Stimulated activated CD8-positive, alpha-beta memory T cell treated with anti-CD3 and anti-CD28 coated beads, Interleukin-4, amount 100 ng/mL, for 4 hours (primary cell): ENCODE measurements at regions not wholly inside any gene's neighbourhood (a gene's known extent, or its start where the extent isn't known, plus 50 kb on each side); places are given as distances from the start of the nearest gene placed in this dataset.

Experiments used
- DNase-seq, 2 donors: peaks; one replicate each; pipeline ENCODE4 v3.0.0-alpha.2; 2020; ENCODE audit warnings: low read depth in 2 of 2, low spot score in 1 of 2

DNA sequence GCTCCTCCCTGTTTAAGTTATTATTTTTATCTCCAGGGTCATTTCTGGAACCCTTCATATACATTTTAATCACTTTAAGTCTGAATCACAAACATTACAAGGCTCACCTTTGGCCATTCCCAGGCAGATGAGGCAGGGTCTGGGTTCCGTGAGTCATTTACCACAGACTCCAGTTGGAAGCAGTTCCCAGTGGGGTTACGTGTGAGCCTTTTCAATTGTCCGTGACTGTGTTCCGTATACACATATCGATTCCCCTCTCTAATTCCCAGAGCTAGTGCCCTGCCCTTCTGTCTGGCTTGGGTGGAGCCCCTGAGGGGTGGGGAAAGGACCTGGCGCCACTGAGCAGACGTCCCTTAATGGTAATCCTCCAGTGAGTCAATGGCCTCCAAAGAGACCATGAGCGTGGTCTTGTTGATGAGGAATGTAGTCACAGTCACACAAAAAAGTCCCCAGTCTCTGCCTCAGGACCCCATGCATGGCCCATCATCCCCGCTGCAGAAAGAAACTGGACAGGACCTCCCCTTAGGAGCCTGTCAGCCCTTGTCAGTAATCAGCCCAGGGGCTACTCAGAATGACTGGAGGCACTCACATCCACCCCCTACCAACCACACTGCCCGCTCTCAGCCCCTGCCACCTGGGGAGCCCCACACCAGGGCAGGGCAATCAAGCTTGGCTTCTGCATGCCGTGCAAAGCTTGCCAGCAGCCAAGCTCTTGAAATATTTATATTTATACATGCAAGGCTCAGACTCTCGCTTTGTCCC is 144.4 kb downstream of the ZIC5 start:
- no peak for DNase-seq

DNA sequence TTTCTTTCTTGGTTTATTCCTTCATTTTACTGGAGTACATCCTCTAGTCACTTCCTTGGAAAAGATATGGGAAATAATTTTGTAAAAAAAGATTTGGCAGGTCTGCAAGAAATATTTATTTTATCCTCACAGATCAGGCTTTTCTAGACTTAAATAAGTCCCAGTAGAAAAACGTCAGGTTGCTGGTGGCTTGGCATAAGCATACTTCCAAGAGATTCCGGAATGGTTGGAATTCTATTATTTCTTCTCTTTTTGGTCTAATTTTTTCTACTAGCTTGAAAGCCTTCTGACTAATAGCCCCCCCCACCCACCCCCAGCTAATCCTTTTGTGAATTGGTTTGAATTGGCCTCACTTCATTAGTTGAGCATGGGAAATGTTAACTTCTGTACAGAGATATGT is 147.6 kb downstream of the ZIC5 start:
- DNase-seq = no peak

DNA sequence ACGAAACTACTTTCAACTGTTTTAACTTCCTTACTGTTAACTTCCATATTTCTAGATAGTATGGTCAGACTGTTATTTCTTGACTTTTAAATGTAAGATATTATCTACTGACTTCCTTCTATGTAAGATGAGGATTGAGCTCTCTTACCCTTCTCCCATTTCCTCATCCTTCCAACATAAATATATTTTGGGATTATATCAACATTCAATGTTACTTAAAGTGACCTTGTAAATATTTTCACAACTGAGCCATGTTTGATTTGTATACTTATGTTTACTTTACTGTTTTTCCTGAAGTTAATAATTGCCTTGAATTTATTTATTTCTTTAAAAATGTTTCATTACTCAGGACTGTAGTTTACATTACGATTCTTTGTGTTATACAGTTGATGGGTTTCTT is 148.7 kb downstream of the ZIC5 start:
- DNase-seq = no peak

DNA sequence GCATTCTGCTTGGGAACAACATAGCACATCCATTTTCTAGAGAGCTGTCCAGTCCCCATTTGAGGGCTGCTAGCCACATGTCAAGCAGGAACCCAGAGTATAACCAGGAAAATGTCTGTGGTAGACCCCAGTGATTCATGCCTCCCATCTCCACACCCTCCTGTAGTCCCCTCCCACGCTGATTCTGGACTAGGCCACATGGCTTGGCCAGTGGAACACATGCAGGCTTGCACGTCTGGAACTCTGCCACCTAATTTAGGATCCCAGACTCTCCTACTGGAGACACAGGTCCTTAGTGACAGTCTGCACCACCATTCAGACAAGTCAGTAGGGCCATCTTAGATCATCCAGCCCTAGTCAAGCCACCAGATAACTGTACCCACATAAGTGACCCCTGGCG is 149.8 kb downstream of the ZIC5 start:
- DNase-seq = no peak

GRCh38 chr13:99819967-99820366 is 151.6 kb downstream of the ZIC5 start:
- no peak for DNase-seq

DNA sequence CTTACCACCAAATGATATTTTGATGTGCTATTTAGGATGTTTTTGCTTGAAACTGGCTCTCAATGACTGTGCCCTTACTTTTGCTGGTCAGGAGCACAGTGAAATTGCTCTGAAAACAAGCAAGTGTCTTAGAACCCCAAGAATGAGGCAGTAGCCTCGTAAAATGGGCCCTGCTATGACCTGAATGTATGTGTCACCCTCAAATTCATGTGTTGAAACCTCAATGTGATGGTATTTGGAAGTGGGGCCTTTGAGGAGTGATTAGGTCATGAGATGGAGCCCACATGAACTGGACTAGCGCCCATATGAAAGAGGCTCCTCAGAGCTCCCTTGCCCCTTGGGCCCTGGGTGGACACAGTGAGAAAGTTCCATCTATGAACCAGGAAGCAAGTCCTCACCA is 155.2 kb downstream of the ZIC5 start:
- DNase-seq = no peak

GRCh38 chr13:99813336-99814095 is 158.1 kb downstream of the ZIC5 start:
- no peak for DNase-seq

DNA sequence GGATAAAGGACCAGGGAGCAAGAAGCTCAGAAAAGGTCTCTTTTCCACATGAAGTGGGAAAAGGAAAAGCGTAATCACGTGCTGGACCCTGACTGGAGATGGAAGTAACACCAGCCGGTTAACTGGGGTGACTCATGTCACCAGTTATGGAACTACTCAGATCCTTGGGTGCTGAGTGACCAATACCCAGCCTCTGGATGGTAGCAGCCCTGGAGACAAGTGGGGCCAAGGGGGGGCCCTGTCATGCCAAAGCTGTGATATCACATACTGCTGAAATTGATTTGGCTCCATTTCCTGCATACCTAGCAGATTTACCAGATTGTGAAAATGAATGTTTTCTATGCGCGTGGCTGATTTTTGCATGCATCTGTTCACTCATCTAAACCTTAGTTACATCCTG is 158.9 kb downstream of the ZIC5 start:
- DNase-seq = no peak

- no peak for DNase-seq
Measured at GRCh38 chr13:99811067-99811700, 160.4 kb downstream of the ZIC5 start.

- no peak for DNase-seq
Measured at GRCh38 chr13:99809926-99810325, 161.6 kb downstream of the ZIC5 start.

DNA sequence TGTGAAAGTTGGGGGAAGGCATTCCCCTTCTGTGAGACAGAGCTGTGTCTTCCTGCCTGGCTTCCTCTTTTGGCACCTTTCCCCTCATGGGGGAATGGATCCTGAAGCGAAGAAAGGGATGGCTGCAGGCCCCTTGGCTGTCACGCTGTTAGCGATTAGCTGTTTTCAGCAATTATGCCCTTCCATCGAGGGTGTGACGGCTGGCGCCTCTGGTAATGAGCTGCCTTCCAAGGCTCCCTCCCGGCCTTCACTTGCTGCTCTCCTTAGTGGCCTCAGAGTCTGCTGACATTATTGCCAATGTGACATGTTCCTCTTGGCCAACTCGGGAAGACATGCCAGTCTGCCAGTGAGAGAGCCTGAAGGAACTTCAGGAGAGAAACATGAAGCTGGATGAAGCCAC is 162.1 kb downstream of the ZIC5 start:
- DNase-seq = no peak

DNA sequence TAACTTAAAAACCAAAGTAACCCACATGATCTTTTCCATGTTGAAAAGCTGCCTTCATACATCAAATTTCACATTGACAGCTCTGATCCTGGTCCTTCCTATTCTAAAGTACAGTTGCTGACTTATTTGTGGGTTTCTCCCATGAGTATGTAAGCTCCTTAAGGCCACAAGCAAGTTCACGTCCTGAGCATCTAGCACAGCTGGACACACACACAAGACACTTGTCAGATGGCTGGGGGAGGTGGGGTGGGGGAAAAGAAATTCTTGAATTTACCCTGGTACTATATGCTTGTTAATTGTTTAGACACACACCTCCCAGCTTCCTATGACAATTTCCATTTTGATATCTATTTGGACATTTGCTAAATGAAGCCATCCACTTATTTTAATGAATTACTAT is 162.8 kb downstream of the ZIC5 start:
- DNase-seq = no peak

GRCh38 chr13:99806671-99807070 is 164.9 kb downstream of the ZIC5 start:
- no peak for DNase-seq

GRCh38 chr13:99805361-99805760 is 166.2 kb downstream of the ZIC5 start:
- DNase-seq = no peak

DNA sequence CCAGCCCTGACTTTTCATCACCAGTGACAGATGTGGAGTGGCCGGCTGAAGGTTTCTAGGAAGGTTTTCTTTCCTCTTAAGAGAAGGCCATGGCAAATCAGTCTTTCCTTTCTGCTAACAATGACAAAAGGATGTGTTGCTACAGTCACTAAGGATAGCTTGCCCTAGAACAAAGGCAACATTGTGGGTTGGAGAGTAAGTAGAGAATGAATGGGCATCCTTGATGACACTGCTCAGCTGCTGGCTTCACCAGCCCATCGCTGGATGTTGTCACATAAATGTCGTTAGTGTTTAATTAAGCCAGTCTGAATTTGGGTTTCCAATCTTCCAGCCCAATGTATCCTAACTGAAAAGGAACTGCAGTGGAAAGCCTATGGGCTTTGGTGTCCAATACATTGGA is 168.4 kb downstream of the ZIC5 start:
- no peak for DNase-seq

DNA sequence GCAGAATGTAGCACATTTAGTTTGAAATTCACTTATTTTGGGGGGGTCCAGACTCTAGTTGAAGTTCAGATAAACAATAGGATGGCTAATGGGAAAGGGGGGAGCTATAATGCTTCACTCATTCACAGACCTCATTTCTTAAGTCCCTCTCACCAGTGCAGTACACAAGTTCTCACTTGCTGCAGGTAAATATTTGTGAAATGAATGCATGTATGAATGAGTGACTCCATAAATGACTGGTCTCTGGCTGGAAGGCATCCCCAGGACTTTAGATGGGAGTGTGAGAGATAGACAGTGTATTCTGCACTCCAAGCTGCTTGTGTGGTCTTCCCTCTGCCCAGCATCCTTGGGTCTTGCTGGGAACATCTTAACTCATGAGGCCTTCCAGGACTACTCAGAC is 169.2 kb downstream of the ZIC5 start:
- DNase-seq = no peak

DNA sequence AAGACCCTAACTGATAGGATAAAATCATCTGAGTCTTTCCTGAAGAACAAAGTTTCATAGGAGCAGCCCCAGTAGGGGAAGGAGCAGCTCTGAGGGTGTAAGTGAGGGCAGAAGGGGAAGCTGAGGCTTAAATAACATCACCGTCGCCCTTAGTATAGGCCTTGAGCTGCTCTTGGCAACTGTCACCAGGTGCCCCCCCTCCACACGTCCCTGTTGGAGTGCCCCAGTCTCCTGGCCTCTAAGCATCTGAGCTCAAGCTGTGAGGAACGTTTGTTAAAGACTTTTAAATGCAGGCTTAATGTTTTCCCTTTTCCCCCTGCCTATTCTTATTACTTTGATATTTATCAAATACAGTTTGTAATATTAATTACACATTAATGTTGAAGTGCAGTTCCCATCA is 170.6 kb downstream of the ZIC5 start:
- DNase-seq = no peak

DNA sequence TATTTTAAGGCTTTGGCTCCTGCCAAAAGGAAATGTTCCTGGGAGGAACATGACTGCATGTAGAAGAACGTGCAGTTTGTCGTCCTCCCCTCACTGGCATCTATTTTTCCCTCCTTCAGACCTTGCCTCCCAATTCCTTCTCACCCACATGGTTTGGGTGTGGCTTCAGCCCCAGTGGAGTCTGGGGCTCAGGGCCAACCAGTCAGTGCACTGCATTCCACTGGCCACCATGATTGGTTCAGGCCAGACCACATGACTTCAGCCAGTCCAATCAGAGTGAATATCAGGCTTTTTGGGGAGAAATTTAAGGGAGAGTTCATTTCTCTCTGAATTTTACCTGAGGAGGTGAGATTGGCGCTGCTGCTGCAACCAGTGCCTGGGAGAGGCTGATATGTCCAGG is 171.6 kb downstream of the ZIC5 start:
- DNase-seq = no peak

- no peak for DNase-seq
Measured at GRCh38 chr13:99798756-99799155, 172.8 kb downstream of the ZIC5 start.

DNA sequence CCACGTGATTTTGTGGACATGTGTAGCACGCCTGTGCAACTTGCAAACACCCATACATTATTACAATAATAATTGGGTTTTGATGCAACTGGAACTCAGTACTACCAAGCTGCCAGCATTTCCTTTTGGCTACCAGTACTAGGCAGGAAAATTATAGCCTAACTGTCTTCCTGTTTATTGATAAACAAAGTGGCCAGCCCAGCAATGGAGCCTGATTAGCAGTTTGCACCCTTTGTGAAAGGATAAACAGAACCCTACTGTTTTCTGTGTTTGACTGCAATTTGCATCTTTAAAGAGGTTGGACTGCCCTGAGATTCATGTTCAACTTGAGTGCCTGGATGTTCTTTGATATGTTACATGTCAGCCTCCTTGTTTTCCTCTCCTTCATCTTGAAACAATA is 173.9 kb downstream of the ZIC5 start:
- no peak for DNase-seq

DNA sequence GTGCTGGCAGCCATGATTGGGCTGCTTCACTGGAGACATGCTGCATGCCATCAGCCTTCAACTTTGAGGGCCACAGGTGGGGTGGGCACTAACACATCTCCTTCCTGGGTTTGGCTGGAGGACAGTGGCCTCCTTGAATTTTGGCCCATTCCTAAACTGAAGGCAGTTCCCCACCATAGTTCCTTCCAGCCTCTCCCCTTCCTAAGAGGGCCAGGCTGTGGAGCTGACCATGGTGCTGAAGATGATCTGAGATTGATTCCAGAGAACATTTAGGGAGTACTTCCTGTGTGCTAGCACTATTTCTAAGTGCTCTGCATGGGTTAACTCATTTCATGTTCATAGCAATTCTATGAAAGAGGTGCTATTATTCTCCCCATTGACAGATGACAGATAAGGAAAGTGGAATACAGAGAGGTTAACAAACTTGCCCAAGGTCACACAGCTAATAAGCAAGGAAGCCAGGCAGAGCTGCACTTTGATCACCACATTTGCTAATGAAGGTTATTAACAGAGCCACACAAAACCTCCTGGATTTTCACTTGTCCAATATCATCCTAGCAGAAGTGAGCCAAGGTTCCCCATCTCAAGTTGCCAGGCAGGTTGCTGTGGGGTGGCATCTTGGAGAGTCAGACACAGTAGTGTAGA is 175.3 kb downstream of the ZIC5 start:
- no peak for DNase-seq
